ENCODE measurements at regions not wholly inside any gene's neighbourhood (a gene's known extent, or its start where the extent isn't known, plus 50 kb on each side); places are given as distances from the start of the nearest gene placed in this dataset.
"Not testable (repeated sequence)": the region's sequence is repeated elsewhere in the genome, so short reads cannot be mapped to it uniquely, and the experiment has no call there.

GRCh38 chr18:56312551-56313335 lies 325.6 kb downstream of the TXNL1 start:
- DNase-seq = no peak

GRCh38 chr18:56309104-56309503 lies 329.3 kb downstream of the TXNL1 start:
- no peak for DNase-seq

- DNase-seq = no peak
Measured at GRCh38 chr18:56307354-56308170, 330.8 kb downstream of the TXNL1 start.

- DNase-seq = no peak
Measured at GRCh38 chr18:56306797-56307196, 331.6 kb downstream of the TXNL1 start.

GRCh38 chr18:56305583-56305982 lies 332.8 kb downstream of the TXNL1 start:
- no peak for DNase-seq

GRCh38 chr18:56302156-56302555 lies 336.2 kb downstream of the TXNL1 start:
- no peak for DNase-seq

GRCh38 chr18:56299740-56300139 lies 338.7 kb downstream of the TXNL1 start:
- DNase-seq = no peak

- DNase-seq = no peak
Measured at GRCh38 chr18:56298935-56299334, 339.5 kb downstream of the TXNL1 start.

- DNase-seq = no peak
Measured at GRCh38 chr18:56296381-56296780, 342.0 kb downstream of the TXNL1 start.

GRCh38 chr18:56294484-56295183 lies 343.8 kb downstream of the TXNL1 start:
- no peak for DNase-seq

- DNase-seq = no peak
Measured at GRCh38 chr18:56291294-56291693, 347.1 kb downstream of the TXNL1 start.

- no peak for DNase-seq
Measured at GRCh38 chr18:56289381-56289780, 349.0 kb downstream of the TXNL1 start.

- DNase-seq = no peak
Measured at GRCh38 chr18:56286775-56287325, 351.5 kb downstream of the TXNL1 start.

- DNase-seq = no peak
Measured at GRCh38 chr18:56285387-56286065, 352.9 kb downstream of the TXNL1 start.

- DNase-seq = no peak
Measured at GRCh38 chr18:56284319-56284718, 354.1 kb downstream of the TXNL1 start.

GRCh38 chr18:56283316-56283715 lies 355.1 kb downstream of the TXNL1 start:
- no peak for DNase-seq

- DNase-seq = no peak
Measured at GRCh38 chr18:56282234-56283104, 355.9 kb downstream of the TXNL1 start.

- DNase-seq = not testable (repeated sequence)
Measured at GRCh38 chr18:56279816-56280215, 358.6 kb downstream of the TXNL1 start.

GRCh38 chr18:56278421-56279003 lies 359.9 kb downstream of the TXNL1 start:
- no peak for DNase-seq

GRCh38 chr18:56276466-56276865 lies 361.9 kb downstream of the TXNL1 start:
- DNase-seq = no peak

GRCh38 chr18:56273541-56274219 lies 364.7 kb downstream of the TXNL1 start:
- no peak for DNase-seq

All from NCI-H2107 (cell line).